ENCODE measurements at regions not wholly inside any gene's neighbourhood (a gene's known extent, or its start where the extent isn't known, plus 50 kb on each side); places are given as distances from the start of the nearest gene placed in this dataset.
"Not testable (repeated sequence)": the region's sequence is repeated elsewhere in the genome, so short reads cannot be mapped to it uniquely, and the experiment has no call there.

- TF ChIP-seq, protein P1, sequence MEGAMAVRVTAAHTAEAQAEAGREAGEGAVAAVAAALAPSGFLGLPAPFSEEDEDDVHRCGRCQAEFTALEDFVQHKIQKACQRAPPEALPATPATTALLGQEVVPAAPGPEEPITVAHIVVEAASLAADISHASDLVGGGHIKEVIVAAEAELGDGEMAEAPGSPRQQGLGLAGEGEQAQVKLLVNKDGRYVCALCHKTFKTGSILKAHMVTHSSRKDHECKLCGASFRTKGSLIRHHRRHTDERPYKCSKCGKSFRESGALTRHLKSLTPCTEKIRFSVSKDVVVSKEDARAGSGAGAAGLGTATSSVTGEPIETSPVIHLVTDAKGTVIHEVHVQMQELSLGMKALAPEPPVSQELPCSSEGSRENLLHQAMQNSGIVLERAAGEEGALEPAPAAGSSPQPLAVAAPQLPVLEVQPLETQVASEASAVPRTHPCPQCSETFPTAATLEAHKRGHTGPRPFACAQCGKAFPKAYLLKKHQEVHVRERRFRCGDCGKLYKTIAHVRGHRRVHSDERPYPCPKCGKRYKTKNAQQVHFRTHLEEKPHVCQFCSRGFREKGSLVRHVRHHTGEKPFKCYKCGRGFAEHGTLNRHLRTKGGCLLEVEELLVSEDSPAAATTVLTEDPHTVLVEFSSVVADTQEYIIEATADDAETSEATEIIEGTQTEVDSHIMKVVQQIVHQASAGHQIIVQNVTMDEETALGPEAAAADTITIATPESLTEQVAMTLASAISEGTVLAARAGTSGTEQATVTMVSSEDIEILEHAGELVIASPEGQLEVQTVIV (IDR thresholded peaks at IDR 0.05; ENCODE audit: borderline replicate concordance, partially characterized antibody), result no peak
- TF ChIP-seq, protein P2, sequence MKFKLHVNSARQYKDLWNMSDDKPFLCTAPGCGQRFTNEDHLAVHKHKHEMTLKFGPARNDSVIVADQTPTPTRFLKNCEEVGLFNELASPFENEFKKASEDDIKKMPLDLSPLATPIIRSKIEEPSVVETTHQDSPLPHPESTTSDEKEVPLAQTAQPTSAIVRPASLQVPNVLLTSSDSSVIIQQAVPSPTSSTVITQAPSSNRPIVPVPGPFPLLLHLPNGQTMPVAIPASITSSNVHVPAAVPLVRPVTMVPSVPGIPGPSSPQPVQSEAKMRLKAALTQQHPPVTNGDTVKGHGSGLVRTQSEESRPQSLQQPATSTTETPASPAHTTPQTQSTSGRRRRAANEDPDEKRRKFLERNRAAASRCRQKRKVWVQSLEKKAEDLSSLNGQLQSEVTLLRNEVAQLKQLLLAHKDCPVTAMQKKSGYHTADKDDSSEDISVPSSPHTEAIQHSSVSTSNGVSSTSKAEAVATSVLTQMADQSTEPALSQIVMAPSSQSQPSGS (IDR thresholded peaks at IDR 0.05; ENCODE audit: low read length), result 0 out of 2 replicates have a peak, but pooled peaks have one; percentile 27
- TF ChIP-seq EP300 (IDR thresholded peaks at IDR 0.05; ENCODE audit: borderline replicate concordance in 1 of 2, control insufficient read depth in 1 of 2, low read depth in 2 of 2, low read length in 2 of 2) (0 out of 4 replicates have a peak, but pooled peaks of 1 of the 2 experiments have one; percentile 11), IKZF1 (conservative IDR thresholded peaks at IDR 0.05) (peak; percentile 46), NFIC (IDR thresholded peaks at IDR 0.05; ENCODE audit: low read depth, low read length) (peak; percentile 44; the same call in 1 of the 2 replicates)
Observed at GRCh38 chr5:143979044-143979690, 167.2 kb downstream of the HMHB1 start (continued).

DNA sequence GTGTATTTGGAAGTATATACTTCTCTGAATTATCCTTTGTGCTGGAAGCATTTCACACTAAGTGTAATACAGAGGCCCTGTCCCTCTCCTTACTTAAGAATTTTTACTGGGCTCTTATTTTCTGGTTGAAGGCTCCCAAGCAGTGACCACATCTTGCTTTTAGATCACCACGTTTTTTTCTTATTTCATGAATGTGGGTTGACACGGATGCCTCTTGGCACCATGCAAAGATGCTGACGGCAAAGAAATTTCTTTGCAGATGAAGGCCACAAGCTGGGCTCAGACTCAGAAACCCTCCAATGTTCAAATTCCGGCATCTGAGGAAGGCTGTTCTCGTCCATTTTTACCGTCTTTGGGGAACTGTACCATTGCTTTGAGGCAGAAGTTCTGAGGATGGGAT is 168.5 kb downstream of the HMHB1 start:
- no peak overlapping the region for H2AFZ ChIP-seq (ENCODE audit: control insufficient read depth, low read depth, low read length)
- BruUV-seq (replicated peaks), result no TSS peak
- H3K4me2 ChIP-seq (ENCODE audit: control insufficient read depth, insufficient read depth), result no peak overlapping the region
- ChIA-PET POLR2A (interaction anchor here (1.8 kb wide), 1 partner anchor 10 kb away, joined by 6 read pairs; no protein-coding TSS in a partner anchor), RAD21 (ENCODE audit: unreplicated experiment) (no interaction called here), SMC1A (ENCODE audit: uncharacterized antibody, unreplicated experiment) (interaction anchor here (1.5 to 2.6 kb wide), 2 partner anchors 107 to 167 kb away, joined by 3 to 7 read pairs; no protein-coding TSS in a partner anchor), CTCF (interaction anchor here (1.5 to 3.6 kb wide), 2 partner anchors 12 to 212 kb away, joined by 5 to 34 read pairs; no protein-coding TSS in a partner anchor)
- no peak for FAIRE-seq
- no peaks in the 10 kb centered on the region for H3K4me1 ChIP-seq (ENCODE audit: control insufficient read depth, insufficient read depth, low read length)
- no peak overlapping the region for H3K4me3 ChIP-seq
- no peak for ATAC-seq
- no peaks in the 10 kb centered on the region for H3K27me3 ChIP-seq (replicated peaks in 1 of 2; ENCODE audit: control insufficient read depth in 2 of 2, insufficient read depth in 2 of 2, low read length in 1 of 2)
- no peak overlapping the region for H3K27ac ChIP-seq (ENCODE audit: control insufficient read depth, insufficient read depth)
- H4K20me1 ChIP-seq (ENCODE audit: control insufficient read depth, insufficient read depth), result no peaks in the 10 kb centered on the region
- in situ Hi-C loops (cut with MboI), result no loop called here
- no peak for DNase-seq (ENCODE audit: low read depth, low spot score)
- H3K9ac ChIP-seq (ENCODE audit: control insufficient read depth, insufficient read depth, low read length), result no peak overlapping the region
- H3K36me3 ChIP-seq (ENCODE audit: control insufficient read depth in 2 of 2, insufficient read depth in 2 of 2, low read length in 1 of 2), result no peaks in the 10 kb centered on the region
- intact Hi-C loops (cut with micrococcal nuclease; ENCODE audit: unreplicated experiment), result no loop called here
- TF ChIP-seq DPF2 (IDR thresholded peaks at IDR 0.05) (no peak), ZNF217 (IDR thresholded peaks at IDR 0.05) (no peak), TARDBP (IDR thresholded peaks at IDR 0.05; ENCODE audit: borderline replicate concordance) (no peak), SIX5 (IDR thresholded peaks at IDR 0.05; ENCODE audit: low read depth, low read length, severe bottlenecking) (no peak), ZSCAN29 (IDR thresholded peaks at IDR 0.05) (no peak)
- no peaks in the 10 kb centered on the region for H3K79me2 ChIP-seq (ENCODE audit: control insufficient read depth, insufficient read depth, low read length)
- H3K9me3 ChIP-seq (replicated peaks; ENCODE audit: control insufficient read depth, insufficient read depth, low read length), result no peaks in the 10 kb centered on the region
- WGBS (ENCODE audit: insufficient coverage, insufficient replicate concordance, low lambda C conversion rate, missing lambda C conversion rate), result 65% methylated on average over 6 of the region's 6 CpGs

GRCh38 chr5:143982957-143983356 is 171.0 kb downstream of the HMHB1 start:
- H3K4me1 ChIP-seq (ENCODE audit: control insufficient read depth, insufficient read depth, low read length); H3K9ac ChIP-seq (ENCODE audit: control insufficient read depth, insufficient read depth, low read length); intact Hi-C loops (cut with micrococcal nuclease; ENCODE audit: unreplicated experiment); H2AFZ ChIP-seq (ENCODE audit: control insufficient read depth, low read depth, low read length); POLR2A ChIA-PET; H3K36me3 ChIP-seq (ENCODE audit: control insufficient read depth in 2 of 2, insufficient read depth in 2 of 2, low read length in 1 of 2); H3K4me2 ChIP-seq (ENCODE audit: control insufficient read depth, insufficient read depth); H3K27ac ChIP-seq (ENCODE audit: control insufficient read depth, insufficient read depth); H3K27me3 ChIP-seq (replicated peaks in 1 of 2; ENCODE audit: control insufficient read depth in 2 of 2, insufficient read depth in 2 of 2, low read length in 1 of 2); DNase-seq (ENCODE audit: low read depth, low spot score); H4K20me1 ChIP-seq (ENCODE audit: control insufficient read depth, insufficient read depth); in situ Hi-C loops (cut with MboI); CTCF ChIA-PET; ATAC-seq; H3K9me3 ChIP-seq (replicated peaks; ENCODE audit: control insufficient read depth, insufficient read depth, low read length); H3K4me3 ChIP-seq; FAIRE-seq; BruUV-seq (replicated peaks); H3K79me2 ChIP-seq (ENCODE audit: control insufficient read depth, insufficient read depth, low read length); SMC1A ChIA-PET (ENCODE audit: uncharacterized antibody, unreplicated experiment); RAD21 ChIA-PET (ENCODE audit: unreplicated experiment): not testable (repeated sequence)
- 81% methylated on average over 4 of the region's 4 CpGs for WGBS (ENCODE audit: insufficient coverage, insufficient replicate concordance, low lambda C conversion rate, missing lambda C conversion rate)

Measured in GM12878 (cell line).